WTC11 (cell line): ENCODE measurements at regions not wholly inside any gene's neighbourhood (a gene's known extent, or its start where the extent isn't known, plus 50 kb on each side); places are given as distances from the start of the nearest gene placed in this dataset.
A peak's percentile ranks its signal among the peaks of the same experiment; 100 is the strongest.

Source experiments
- ATAC-seq: fragments of 200-7000 bp; cut with Tn5 transposase; 2 replicates; pipeline ENCODE4 v1.10.0; 2021; ENCODE audit warnings: mild to moderate bottlenecking, moderate library complexity
- CTCF ChIA-PET: fragments of 300-600 bp; sonication (Branson Sonifier 250); formaldehyde crosslinking; loops from one replicate; lab custom pipeline; 2021; ENCODE audit warnings: antibody characterized with exemption; lab: Charles Lee
- POLR2A ChIA-PET: fragments of 350-600 bp; sonication (Branson Sonifier 250); formaldehyde crosslinking; loops from one replicate; lab custom pipeline; 2021; ENCODE audit warnings: antibody characterized with exemption; lab: Charles Lee
- DNase-seq: peaks from one replicate; pipeline ENCODE4 v3.0.0; 2021; ENCODE audit warnings: low spot score
- H3K27ac Mint-ChIP-seq: 2 replicates; pipeline ENCODE4 v1.8.0; 2021; ENCODE audit warnings: mixed read lengths
- H3K27me3 Mint-ChIP-seq: 2 replicates; pipeline ENCODE4 v1.8.0; 2021; ENCODE audit warnings: low read depth, mild to moderate bottlenecking, moderate library complexity, mixed read lengths
- H3K36me3 Mint-ChIP-seq: 2 replicates; pipeline ENCODE4 v1.8.0; 2021; ENCODE audit warnings: mixed read lengths
- H3K4me1 Mint-ChIP-seq: 2 replicates; pipeline ENCODE4 v1.8.0; 2022; ENCODE audit warnings: mixed read lengths
- H3K4me3 Mint-ChIP-seq: 2 replicates; pipeline ENCODE4 v1.8.0; 2021; ENCODE audit warnings: mild to moderate bottlenecking, moderate library complexity, mixed read lengths
- H3K9me3 Mint-ChIP-seq: 2 replicates; pipeline ENCODE4 v1.8.0; 2021; ENCODE audit warnings: mixed read lengths
- AFF4 ChIP-seq: sonication (generic); formaldehyde crosslinking; IDR thresholded peaks from 2 replicates; pipeline ENCODE4 v1.8.1; 2023; ENCODE audit warnings: mild to moderate bottlenecking, missing genetic modification reagents, borderline replicate concordance
- ATF6 ChIP-seq: sonication (generic); formaldehyde crosslinking; IDR thresholded peaks from 2 replicates; pipeline ENCODE4 v1.8.1; 2023; ENCODE audit warnings: mild to moderate bottlenecking, missing genetic modification reagents
- CBFB ChIP-seq: sonication (generic); formaldehyde crosslinking; IDR thresholded peaks from 2 replicates; pipeline ENCODE4 v1.8.1; 2022; ENCODE audit warnings: mild to moderate bottlenecking, low read depth, missing genetic modification reagents
- ESRRA ChIP-seq: sonication (generic); formaldehyde crosslinking; IDR thresholded peaks from 2 replicates; pipeline ENCODE4 v1.8.1; 2022; ENCODE audit warnings: mild to moderate bottlenecking, missing genetic modification reagents, borderline replicate concordance
- ETV6 ChIP-seq: sonication (generic); formaldehyde crosslinking; IDR thresholded peaks from 2 replicates; pipeline ENCODE4 v1.8.1; 2022; ENCODE audit warnings: mild to moderate bottlenecking, missing genetic modification reagents
- FOXP1 ChIP-seq: sonication (generic); formaldehyde crosslinking; IDR thresholded peaks from 2 replicates; pipeline ENCODE4 v1.8.0; 2022; ENCODE audit warnings: missing genetic modification reagents, mild to moderate bottlenecking, moderate library complexity, borderline replicate concordance
- HMGXB4 ChIP-seq: sonication (generic); formaldehyde crosslinking; IDR thresholded peaks from 2 replicates; pipeline ENCODE4 v1.8.1; 2023; ENCODE audit warnings: mild to moderate bottlenecking, moderate library complexity, missing genetic modification reagents
- IRF1 ChIP-seq: sonication (generic); formaldehyde crosslinking; IDR thresholded peaks from 2 replicates; pipeline ENCODE4 v1.8.0; 2023; ENCODE audit warnings: missing genetic modification reagents
- KAT7 ChIP-seq: sonication (generic); formaldehyde crosslinking; IDR thresholded peaks from 2 replicates; pipeline ENCODE4 v1.8.1; 2023; ENCODE audit warnings: missing genetic modification reagents, mild to moderate bottlenecking, borderline replicate concordance
- MLX ChIP-seq: sonication (generic); formaldehyde crosslinking; IDR thresholded peaks from 2 replicates; pipeline ENCODE4 v1.8.1; 2023; ENCODE audit warnings: mild to moderate bottlenecking, missing genetic modification reagents, moderate library complexity
- NFE2L1 ChIP-seq: sonication (generic); formaldehyde crosslinking; IDR thresholded peaks from 2 replicates; pipeline ENCODE4 v1.8.1; 2023; ENCODE audit warnings: missing genetic modification reagents
- NFYB ChIP-seq: sonication (generic); formaldehyde crosslinking; conservative IDR thresholded peaks from 2 replicates; pipeline ENCODE4 v1.8.0; 2022; ENCODE audit warnings: low read depth, missing genetic modification reagents
- NR3C1 ChIP-seq: sonication (generic); formaldehyde crosslinking; conservative IDR thresholded peaks from 2 replicates; pipeline ENCODE4 v1.8.1; 2023; ENCODE audit warnings: low read depth, mild to moderate bottlenecking, missing genetic modification reagents
- SP1 ChIP-seq: sonication (generic); formaldehyde crosslinking; conservative IDR thresholded peaks from 2 replicates; pipeline ENCODE4 v1.8.1; 2022; ENCODE audit warnings: missing genetic modification reagents
- ZBTB21 ChIP-seq: sonication (generic); formaldehyde crosslinking; IDR thresholded peaks from 2 replicates; pipeline ENCODE4 v1.8.1; 2023; ENCODE audit warnings: mild to moderate bottlenecking, missing genetic modification reagents, borderline replicate concordance
- ZNF263 ChIP-seq: sonication (generic); formaldehyde crosslinking; IDR thresholded peaks from 2 replicates; pipeline ENCODE4 v1.8.1; 2022; ENCODE audit warnings: low read depth, mild to moderate bottlenecking, moderate library complexity, missing genetic modification reagents
- ZNF317 ChIP-seq: sonication (generic); formaldehyde crosslinking; IDR thresholded peaks from 2 replicates; pipeline ENCODE4 v1.8.1; 2023; ENCODE audit warnings: low read depth, mild to moderate bottlenecking, moderate library complexity, missing genetic modification reagents, borderline replicate concordance
- ZNF396 ChIP-seq: fragments of 250-450 bp; sonication (Bioruptor Pico); IDR thresholded peaks from 2 replicates; pipeline ENCODE4 v1.8.0; 2021; ENCODE audit warnings: mild to moderate bottlenecking, moderate library complexity, borderline replicate concordance
- ZNF671 ChIP-seq: fragments of 250-450 bp; sonication (Bioruptor Pico); IDR thresholded peaks from 2 replicates; pipeline ENCODE4 v1.8.0; 2021; ENCODE audit warnings: mild to moderate bottlenecking

- H3K36me3 Mint-ChIP-seq, result no peaks in the 10 kb centered on the region
- ChIA-PET CTCF (interaction anchor here (0.7 kb wide), 1 partner anchor 384 kb away, joined by 3 read pairs; no protein-coding TSS in a partner anchor), POLR2A (interaction anchor here (0.5 kb wide), 1 partner anchor 186 kb away, joined by 7 read pairs; no protein-coding TSS in a partner anchor)
- no peak overlapping the region for H3K4me3 Mint-ChIP-seq
- TF ChIP-seq ZNF396 (CRISPR knock-in tag) (no peak), ATF6 (CRISPR knock-in tag) (no peak), ETV6 (CRISPR knock-in tag) (no peak), SP1 (CRISPR knock-in tag) (no peak)
- TF ChIP-seq, all 79 proteins: peak for 0
- no peaks in the 10 kb centered on the region for H3K27me3 Mint-ChIP-seq
- H3K9me3 Mint-ChIP-seq, result peaks cover 3% of the 10 kb centered on the region; the same call in 1 of the 2 replicates
- peaks cover 43% of the 10 kb centered on the region for H3K4me1 Mint-ChIP-seq
- DNase-seq, result no peak
- ATAC-seq, result no peak
- peak overlapping the region; percentile 60; the same call in 1 of the 2 replicates for H3K27ac Mint-ChIP-seq
Measured at GRCh38 chr5:142542078-142542477, 143.8 kb downstream of the FGF1 start.

GRCh38 chr5:142540922-142541422 lies 144.9 kb downstream of the FGF1 start:
- no peak overlapping the region for H3K4me3 Mint-ChIP-seq
- no peaks in the 10 kb centered on the region for H3K27me3 Mint-ChIP-seq
- peaks cover 9% of the 10 kb centered on the region for H3K9me3 Mint-ChIP-seq
- DNase-seq, result no peak
- no peak for TF ChIP-seq AFF4 (CRISPR knock-in tag)
- TF ChIP-seq ZBTB21 (CRISPR knock-in tag), result no peak
- TF ChIP-seq, all 79 proteins: peak for 0
- CTCF ChIA-PET, result interaction anchor here (1.1 kb wide), 1 partner anchor 223 kb away, joined by 3 read pairs; no protein-coding TSS in a partner anchor
- POLR2A ChIA-PET, result no interaction called here
- Mint-ChIP-seq H3K4me1 (peaks cover 43% of the 10 kb centered on the region), H3K36me3 (peaks cover 2% of the 10 kb centered on the region; the same call in 1 of the 2 replicates), H3K27ac (no peak overlapping the region)
- ATAC-seq, result no peak

GRCh38 chr5:142539154-142539740 lies 146.6 kb downstream of the FGF1 start:
- no peak for DNase-seq
- CTCF ChIA-PET, result interaction anchor here (0.8 kb wide), 1 partner anchor 222 kb away, joined by 3 read pairs; no protein-coding TSS in a partner anchor
- H3K4me3 Mint-ChIP-seq, result no peak overlapping the region

GRCh38 chr5:142537938-142538337 lies 148.0 kb downstream of the FGF1 start:
- ATAC-seq, result no peak
- peaks cover 27% of the 10 kb centered on the region for H3K9me3 Mint-ChIP-seq

More at GRCh38 chr5:142539154-142539740, 146.6 kb downstream of the FGF1 start:
- Mint-ChIP-seq H3K4me1 (peaks cover 29% of the 10 kb centered on the region), H3K27me3 (peaks cover 2% of the 10 kb centered on the region; the same call in 1 of the 2 replicates), H3K27ac (no peak overlapping the region), H3K36me3 (peaks cover 17% of the 10 kb centered on the region), H3K9me3 (peaks cover 25% of the 10 kb centered on the region)
- ATAC-seq, result no peak
- POLR2A ChIA-PET, result no interaction called here
- TF ChIP-seq NR3C1 (CRISPR knock-in tag) (no peak), ZNF263 (0 out of 2 replicates have a peak, but pooled peaks have one; percentile 35)

More at GRCh38 chr5:142537938-142538337, 148.0 kb downstream of the FGF1 start:
- no peak for DNase-seq
- POLR2A ChIA-PET, result no interaction called here
- TF ChIP-seq ZNF671 (CRISPR knock-in tag), result no peak
- no peak for TF ChIP-seq HMGXB4
- no peak for TF ChIP-seq MLX (CRISPR knock-in tag)
- TF ChIP-seq NFE2L1 (CRISPR knock-in tag), result no peak
- no peak for TF ChIP-seq CBFB (CRISPR knock-in tag)
- no peak for TF ChIP-seq FOXP1 (CRISPR knock-in tag)
- no peak for TF ChIP-seq KAT7
- TF ChIP-seq ESRRA, result no peak
- TF ChIP-seq ZNF317 (CRISPR knock-in tag), result no peak
- TF ChIP-seq NFYB, result no peak
- TF ChIP-seq IRF1, result no peak
- Mint-ChIP-seq H3K27ac (no peak overlapping the region), H3K27me3 (peaks cover 2% of the 10 kb centered on the region; the same call in 1 of the 2 replicates), H3K4me1 (peaks cover 28% of the 10 kb centered on the region), H3K36me3 (peaks cover 19% of the 10 kb centered on the region), H3K4me3 (no peak overlapping the region)
- CTCF ChIA-PET, result no interaction called here
